H54 (cell line): ENCODE measurements at regions not wholly inside any gene's neighbourhood (a gene's known extent, or its start where the extent isn't known, plus 50 kb on each side); places are given as distances from the start of the nearest gene placed in this dataset.

ENCODE experiments used
- DNase-seq: peaks from one replicate; pipeline ENCODE4 v3.0.0; 2011; ENCODE audit warnings: low spot score, mixed read lengths; ENCODE audit not compliant: insufficient read length
- FAIRE-seq: peaks from 3 replicates; lab custom pipeline; 2011; peaks lifted over from hg19 to GRCh38; lab: Jason Lieb, UNC
- POLR2A ChIP-seq: IDR thresholded peaks from 2 replicates; pipeline ENCODE4 v1.6.1; 2011; ENCODE audit warnings: low read depth, mild to moderate bottlenecking, low read length

DNA sequence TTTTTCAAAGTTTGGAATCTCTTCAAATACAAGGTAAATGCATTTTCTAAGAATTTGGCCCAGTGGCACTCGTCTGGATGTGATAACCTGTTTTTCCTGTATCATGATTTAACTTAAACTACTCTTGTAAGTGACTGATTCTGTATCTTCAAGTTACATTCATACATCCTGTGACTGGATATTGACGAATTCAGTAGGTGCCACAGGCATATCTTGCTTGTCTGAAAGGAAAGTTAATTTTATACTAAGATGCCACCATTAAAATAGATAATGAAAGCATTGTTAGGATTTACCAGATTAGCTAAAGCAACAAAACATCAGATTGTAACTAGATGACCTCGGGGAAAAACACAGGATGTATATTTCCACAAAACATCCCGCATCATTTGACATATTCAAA is 175.3 kb upstream of the ZNF608 start:
- no peak for TF ChIP-seq POLR2A
- FAIRE-seq = no peak

DNA sequence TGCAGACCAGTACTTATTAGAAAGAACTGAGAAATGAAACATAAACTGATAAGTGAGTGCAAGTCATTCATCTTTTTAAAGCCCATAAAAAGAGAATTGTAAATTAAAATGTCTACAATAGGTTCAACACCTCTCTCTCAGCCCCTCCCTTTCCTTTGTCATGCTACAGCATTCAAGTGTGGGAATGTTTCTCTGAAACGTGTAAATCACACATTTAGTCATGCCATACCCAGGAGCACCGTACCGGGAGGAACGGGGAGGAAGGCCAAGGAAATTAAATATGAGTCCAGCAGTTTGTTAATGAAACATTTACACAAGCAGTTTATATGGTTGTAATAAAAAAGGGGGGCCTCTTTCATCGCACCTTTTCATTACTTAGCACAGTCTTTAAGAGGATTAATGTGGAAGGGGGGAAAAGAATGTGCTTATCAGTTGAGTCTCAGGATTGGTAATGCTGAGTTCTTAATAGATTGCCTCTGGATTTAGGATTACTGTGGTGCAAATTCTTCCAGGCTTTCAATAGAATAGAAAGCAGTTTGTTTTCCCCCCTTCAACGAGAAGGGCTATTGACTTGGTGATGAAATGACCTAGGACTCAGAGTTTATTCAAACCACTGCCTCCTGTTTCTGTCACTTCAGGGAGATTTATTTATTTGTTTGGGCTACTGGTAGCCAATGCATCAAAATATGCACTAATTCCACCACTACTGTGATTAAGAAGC is 176.0 kb upstream of the ZNF608 start:
- FAIRE-seq = no peak
- TF ChIP-seq POLR2A = no peak

More for the DNA sequence above, 175.3 kb upstream of the ZNF608 start:
- DNase-seq = no peak

DNA sequence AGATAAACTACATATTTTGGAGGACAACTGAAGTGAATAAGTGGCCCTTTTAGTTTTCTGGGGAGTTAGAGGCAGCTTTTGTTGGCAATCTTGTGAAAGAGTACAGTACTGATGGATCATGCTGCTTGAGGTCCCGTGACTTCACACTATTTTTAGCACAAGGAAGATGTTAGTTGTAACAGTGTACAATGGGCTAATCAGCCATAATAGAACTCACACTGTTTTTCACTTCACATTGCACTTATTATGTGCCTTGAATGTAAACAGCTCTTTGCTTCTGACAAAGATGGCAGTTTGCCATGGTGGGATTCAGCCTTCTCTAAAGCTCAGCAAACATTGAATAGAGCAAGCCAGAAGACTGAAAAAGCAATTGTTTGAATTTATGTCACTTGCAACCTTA is 176.7 kb upstream of the ZNF608 start:
- TF ChIP-seq POLR2A = no peak
- FAIRE-seq (no peak), DNase-seq (no peak)

More for the DNA sequence above, 176.0 kb upstream of the ZNF608 start:
- DNase-seq = no peak

DNA sequence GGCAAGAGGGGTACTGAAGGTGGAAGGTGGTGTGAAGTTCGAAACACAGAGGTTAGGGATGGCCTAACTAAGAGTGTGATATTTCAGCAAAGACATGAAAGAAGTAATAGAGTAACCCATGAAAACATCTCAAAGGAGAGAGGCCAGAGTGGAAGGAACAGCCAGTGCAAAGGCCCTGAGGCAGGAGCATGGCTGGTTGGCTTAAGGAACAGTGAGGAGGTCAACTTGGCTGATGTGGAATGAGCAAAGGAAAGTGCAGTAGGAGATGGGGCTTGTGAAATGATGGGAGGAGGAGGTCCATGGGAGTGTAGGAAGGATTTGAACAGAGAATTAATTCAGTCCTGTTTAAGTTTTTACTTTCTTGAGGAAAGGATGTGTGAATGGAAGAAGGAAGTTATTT is 178.3 kb upstream of the ZNF608 start:
- DNase-seq (no peak), FAIRE-seq (no peak)
- no peak for TF ChIP-seq POLR2A

DNA sequence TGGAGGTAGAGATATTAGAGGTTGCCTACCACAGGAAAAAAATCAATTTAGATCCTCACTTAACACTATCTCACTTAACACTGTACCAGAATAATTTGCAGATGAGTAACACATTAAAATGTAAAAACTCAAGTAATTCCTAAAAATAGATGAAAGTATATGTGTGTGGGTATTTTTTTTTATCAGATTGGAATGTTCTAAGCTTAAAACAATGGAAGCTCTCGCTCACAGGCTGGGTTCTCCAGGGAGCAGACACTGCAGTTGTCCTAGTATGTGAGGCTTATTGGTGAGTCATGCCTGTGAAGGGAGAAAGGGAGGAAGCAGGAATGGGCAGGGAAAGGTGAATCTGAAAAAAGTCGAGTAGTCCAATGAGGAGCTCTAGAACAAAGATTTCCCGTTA is 181.3 kb upstream of the ZNF608 start:
- TF ChIP-seq POLR2A = no peak
- FAIRE-seq (no peak), DNase-seq (no peak)

DNA sequence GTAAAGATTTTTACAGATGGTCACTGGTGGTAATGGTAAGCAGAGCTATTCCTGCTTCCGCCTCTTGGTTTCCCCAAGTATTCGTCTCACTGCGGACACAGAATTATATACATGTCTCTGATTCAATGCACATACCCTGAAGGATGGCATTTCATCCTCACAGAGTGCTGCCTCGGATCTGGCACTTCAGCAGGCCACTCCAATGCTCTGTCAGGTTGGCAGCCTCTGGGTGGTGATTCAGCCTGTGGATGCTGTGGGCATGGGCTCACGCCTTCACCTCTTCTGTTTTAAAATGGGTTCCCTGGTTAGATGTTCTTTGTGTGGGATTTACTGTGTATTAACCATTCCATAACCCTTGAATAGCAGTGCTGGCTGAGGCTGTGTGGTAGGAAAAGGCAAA is 182.6 kb upstream of the ZNF608 start:
- TF ChIP-seq POLR2A = no peak
- DNase-seq (no peak), FAIRE-seq (no peak)

DNA sequence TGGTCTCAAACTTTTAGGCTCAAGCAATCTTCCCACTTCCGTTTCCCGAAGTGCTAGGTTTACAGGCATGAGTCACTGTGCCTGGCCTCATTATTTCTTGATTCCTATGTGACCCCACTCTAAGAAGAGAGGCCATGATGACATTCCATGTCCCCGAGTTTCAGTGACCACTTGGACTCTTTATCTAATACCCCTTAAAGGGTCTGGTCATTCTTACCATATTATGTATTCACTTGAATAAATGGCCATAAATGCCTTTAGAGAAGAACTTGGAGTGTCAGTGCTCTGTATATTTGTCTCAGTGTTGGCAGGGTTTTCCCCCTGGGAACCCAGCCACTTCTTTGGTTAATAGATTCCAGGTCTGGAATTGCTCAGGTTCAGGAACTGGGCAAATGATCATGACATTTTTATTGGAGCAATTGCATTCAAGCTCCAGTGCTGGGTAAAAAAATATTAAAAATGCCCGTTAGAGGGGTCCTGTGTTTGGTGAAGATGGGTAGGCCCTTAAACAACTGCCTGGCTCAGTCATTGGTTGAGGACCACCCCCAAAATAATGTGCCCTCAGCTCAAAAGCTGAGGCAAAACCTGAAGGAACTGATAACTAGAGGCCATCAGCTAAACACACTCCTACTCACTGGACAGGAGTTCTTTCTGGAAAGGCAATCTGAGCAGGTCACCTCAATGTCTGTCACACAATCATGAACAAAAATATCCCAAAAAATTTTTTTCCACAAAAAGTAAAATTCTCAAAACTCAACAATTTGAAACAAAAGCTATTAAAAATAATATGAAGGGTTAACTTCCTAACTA is 186.6 kb upstream of the ZNF608 start:
- DNase-seq (no peak), FAIRE-seq (no peak)
- TF ChIP-seq POLR2A = no peak

DNA sequence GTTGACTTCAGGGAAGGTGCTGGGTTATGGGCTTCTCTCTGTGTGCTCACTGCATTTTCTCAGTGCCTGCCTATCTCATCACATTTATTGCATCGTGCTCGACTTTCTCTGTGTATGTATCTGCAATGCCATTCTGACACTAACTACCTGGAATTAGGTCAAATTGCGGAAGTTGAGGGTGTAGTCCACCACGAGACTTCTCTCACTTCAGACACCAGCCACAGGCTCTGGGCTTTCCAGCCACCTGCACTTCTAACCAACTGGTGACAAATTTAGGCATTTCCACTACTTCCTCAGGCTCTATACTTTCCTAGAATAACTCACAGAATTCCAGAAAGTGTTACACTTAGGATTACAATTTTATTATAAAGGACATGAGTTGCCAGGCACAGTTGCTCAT is 188.6 kb upstream of the ZNF608 start:
- DNase-seq (no peak), FAIRE-seq (no peak)
- no peak for TF ChIP-seq POLR2A

DNA sequence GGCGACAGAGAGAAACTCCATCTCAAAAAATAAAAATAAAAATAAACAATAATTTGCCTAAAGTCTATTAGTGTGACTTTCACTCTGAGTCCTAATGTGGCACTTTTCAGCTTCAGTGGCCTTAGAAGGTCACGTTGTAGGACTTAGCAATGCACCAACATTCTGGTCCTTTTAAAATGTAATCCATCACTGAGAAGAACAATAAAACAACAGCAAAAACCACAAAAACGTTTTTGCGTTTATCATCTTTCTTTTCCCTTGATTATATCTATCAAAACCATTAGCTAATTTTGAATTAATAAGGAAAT is 190.1 kb upstream of the ZNF608 start:
- DNase-seq = no peak
- no peak for FAIRE-seq
- TF ChIP-seq POLR2A = no peak

DNA sequence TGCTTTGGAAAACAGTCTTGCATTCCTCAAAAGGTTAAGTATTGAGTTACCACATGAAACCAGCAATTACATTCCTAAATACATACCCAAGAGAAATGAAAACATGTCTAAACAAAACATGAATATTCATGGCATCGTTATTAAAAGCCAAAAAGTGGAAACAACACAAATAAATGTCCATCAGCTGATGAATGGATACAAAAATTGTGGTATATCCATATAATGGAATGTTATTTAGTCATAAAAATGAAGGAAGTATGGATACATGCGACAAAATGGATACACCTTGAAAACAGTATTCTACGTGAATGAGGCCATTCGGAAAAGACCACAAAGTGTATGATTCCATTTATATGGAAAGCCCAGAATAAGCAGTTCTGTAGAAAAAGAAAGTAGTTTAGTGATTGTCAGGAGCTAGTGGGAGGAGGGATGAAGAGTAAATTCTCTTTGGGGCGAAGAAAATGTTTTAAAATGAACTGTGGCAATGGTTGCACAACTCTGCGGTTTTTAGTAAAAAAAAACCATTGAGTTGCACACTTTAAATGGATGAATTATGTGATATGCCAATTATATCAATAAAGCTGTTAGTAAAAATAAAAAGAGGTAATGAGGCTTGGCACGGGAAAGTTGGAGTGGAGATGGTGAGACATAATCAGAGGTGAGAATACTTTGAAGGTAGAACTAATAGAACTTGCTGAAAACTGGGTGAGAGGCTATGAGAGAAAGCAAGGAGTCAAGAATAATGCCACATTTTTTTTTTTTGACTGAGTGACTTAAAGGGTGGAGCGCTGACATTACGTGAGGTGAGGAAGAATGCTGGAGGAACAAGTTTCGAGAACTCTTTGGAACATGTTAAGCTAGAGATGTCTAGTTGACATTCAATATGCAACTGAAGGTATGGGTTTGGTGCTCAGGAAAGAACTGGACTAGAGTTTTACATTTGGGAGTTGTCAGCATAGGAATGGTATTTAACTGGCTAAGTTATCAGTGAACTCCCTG is 194.9 kb upstream of the ZNF608 start:
- FAIRE-seq = no peak
- TF ChIP-seq POLR2A = no peak
- DNase-seq = no peak

DNA sequence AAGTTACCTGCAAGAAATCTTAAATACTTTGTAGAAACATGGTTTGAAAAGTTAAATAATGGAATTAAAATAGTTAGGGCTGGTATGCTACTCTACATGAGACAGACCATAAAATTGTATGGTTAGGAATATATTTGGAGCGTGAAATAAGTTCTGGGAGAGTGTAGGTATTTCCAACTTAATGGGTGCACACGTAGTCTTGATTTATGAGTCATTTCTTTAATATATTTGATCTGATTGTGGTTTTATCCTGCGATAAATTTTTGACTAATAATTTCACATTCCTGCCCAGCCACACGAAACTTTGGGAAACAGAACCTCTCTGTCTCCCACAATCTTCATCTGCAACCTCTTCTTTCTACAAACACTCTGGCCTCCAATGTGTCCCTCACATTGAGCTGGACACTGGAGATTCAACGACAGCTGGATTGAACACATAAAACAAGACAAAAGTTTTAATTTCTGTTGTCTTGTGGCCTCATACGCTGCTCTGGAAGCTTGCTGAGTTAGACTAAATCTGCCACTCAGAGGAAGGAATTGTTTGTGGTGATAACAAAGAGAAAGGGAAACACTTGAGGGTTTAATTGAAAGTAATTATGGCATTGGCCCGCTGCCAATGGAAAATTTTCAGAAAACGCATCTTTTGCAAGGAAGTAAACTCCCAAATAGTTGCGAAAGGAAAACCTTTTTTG is 201.8 kb upstream of the ZNF608 start:
- FAIRE-seq (no peak), DNase-seq (no peak)
- no peak for TF ChIP-seq POLR2A

DNA sequence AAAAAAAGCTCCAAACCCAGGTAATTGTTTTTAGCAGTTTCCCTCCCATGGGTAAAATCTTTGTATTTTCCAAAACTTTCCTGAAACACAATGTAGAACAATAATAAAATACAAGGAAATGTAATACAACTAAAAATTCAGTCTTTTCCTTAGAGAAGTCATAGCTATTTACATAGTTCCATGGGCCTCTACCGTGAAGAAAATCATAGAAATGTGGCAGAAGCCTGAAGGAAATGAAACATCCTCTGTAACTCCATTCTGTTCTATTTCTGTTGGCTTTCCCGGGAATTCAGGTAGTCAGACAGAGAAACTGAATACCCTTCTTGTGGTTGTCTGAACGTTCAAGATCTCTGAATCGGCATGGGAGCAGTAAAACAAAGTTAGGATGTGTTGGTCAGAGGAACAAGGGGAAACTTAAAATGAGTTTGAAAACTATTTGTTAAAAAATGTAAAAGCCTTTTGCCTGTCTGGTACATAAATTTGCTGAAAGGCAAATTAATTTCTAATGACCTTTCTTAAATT is 202.4 kb upstream of the ZNF608 start:
- DNase-seq (no peak), FAIRE-seq (no peak)
- TF ChIP-seq POLR2A = no peak

DNA sequence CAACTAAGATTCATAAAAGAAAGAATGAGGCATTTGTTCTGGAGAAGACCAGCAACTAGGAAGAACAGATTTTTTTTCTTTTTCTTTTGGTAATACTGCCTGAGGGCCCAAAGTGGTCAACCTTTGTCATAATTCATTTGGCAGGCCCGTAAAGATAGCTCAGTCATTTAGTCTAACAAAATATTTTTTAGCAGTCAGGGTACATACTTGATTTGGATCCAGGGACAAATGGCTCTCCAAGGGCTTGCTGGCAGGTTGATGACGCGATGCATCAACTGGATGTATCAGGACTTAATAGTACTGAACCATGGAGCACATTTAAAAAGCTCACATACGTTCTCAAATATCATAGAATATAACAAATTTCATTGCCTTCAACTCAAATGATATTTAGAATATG is 203.4 kb upstream of the ZNF608 start:
- FAIRE-seq = no peak
- no peak for DNase-seq
- TF ChIP-seq POLR2A = no peak
